SK-N-SH treated with all-trans-retinoic acid at 6 μM for 48 hours (cell line): ENCODE measurements at regions not wholly inside any gene's neighbourhood (a gene's known extent, or its start where the extent isn't known, plus 50 kb on each side); places are given as distances from the start of the nearest gene placed in this dataset.

ENCODE experiments used
- ATAC-seq: fragments of 200-7000 bp; cut with Tn5 transposase; 3 replicates; pipeline ENCODE4 v1.9.1; 2020; ENCODE audit warnings: mild to moderate bottlenecking, moderate library complexity
- ARNTL ChIP-seq: fragments of 450-650 bp; formaldehyde crosslinking; IDR thresholded peaks from 2 replicates; pipeline ENCODE4 v1.5.0; 2020; ENCODE audit warnings: low read depth, mild to moderate bottlenecking, moderate library complexity, borderline replicate concordance
- BACH2 ChIP-seq: fragments of 250-450 bp; sonication (Bioruptor Pico); IDR thresholded peaks from 2 replicates; pipeline ENCODE4 v1.9.0; 2021; ENCODE audit warnings: mild to moderate bottlenecking, borderline replicate concordance
- CSDC2 ChIP-seq: fragments of 250-450 bp; sonication (Bioruptor Pico); IDR thresholded peaks from 2 replicates; pipeline ENCODE4 v1.5.0; 2020; ENCODE audit warnings: mild to moderate bottlenecking, moderate library complexity
- ESRRG ChIP-seq: fragments of 250-450 bp; sonication (Bioruptor Pico); IDR thresholded peaks from 2 replicates; pipeline ENCODE4 v1.6.1; 2021; ENCODE audit warnings: mild to moderate bottlenecking
- GLIS3 ChIP-seq: fragments of 250-450 bp; sonication (Bioruptor Pico); IDR thresholded peaks from 2 replicates; pipeline ENCODE4 v1.5.0; 2020; ENCODE audit warnings: mild to moderate bottlenecking, moderate library complexity
- ISL1 ChIP-seq: fragments of 250-450 bp; sonication (Bioruptor Pico); IDR thresholded peaks from 2 replicates; pipeline ENCODE4 v2.1.2; 2022; ENCODE audit warnings: mild to moderate bottlenecking, moderate library complexity
- OSR1 ChIP-seq: fragments of 250-450 bp; sonication (Bioruptor Pico); IDR thresholded peaks from 2 replicates; pipeline ENCODE4 v1.8.0; 2022; ENCODE audit warnings: moderate library complexity, mild to moderate bottlenecking, inconsistent platforms
- RARB ChIP-seq: fragments of 250-450 bp; sonication (Bioruptor Pico); IDR thresholded peaks from 2 replicates; pipeline ENCODE4 v1.8.0; 2021; ENCODE audit warnings: mild to moderate bottlenecking, moderate library complexity
- SNAI2 ChIP-seq: fragments of 250-450 bp; sonication (Bioruptor Pico); IDR thresholded peaks from 2 replicates; pipeline ENCODE4 v1.5.0; 2020; ENCODE audit warnings: mild to moderate bottlenecking, moderate library complexity
- TCF4 ChIP-seq: fragments of 250-450 bp; sonication (Bioruptor Pico); IDR thresholded peaks from 2 replicates; pipeline ENCODE4 v1.8.0; 2021; ENCODE audit warnings: mild to moderate bottlenecking, moderate library complexity, borderline replicate concordance
- ZC3H10 ChIP-seq: fragments of 250-450 bp; sonication (Bioruptor Pico); IDR thresholded peaks from 2 replicates; pipeline ENCODE4 v1.5.1; 2021; ENCODE audit warnings: mild to moderate bottlenecking, moderate library complexity
- ZFP3 ChIP-seq: fragments of 250-450 bp; sonication (Bioruptor Pico); IDR thresholded peaks from 2 replicates; pipeline ENCODE4 v1.5.0; 2020; ENCODE audit warnings: mild to moderate bottlenecking, moderate library complexity
- ZFP30 ChIP-seq: fragments of 450-650 bp; formaldehyde crosslinking; IDR thresholded peaks from 2 replicates; pipeline ENCODE4 v1.5.0; 2022; ENCODE audit warnings: mild to moderate bottlenecking, moderate library complexity
- ZNF565 ChIP-seq: fragments of 450-650 bp; formaldehyde crosslinking; conservative IDR thresholded peaks from 2 replicates; pipeline ENCODE4 v1.5.0; 2020; ENCODE audit warnings: low read depth, mild to moderate bottlenecking, moderate library complexity
- ZNF70 ChIP-seq: fragments of 450-650 bp; formaldehyde crosslinking; IDR thresholded peaks from 2 replicates; pipeline ENCODE4 v1.5.0; 2020; ENCODE audit warnings: mild to moderate bottlenecking, moderate library complexity
- ZNF8 ChIP-seq: fragments of 450-650 bp; formaldehyde crosslinking; IDR thresholded peaks from 2 replicates; pipeline ENCODE4 v1.5.0; 2020; ENCODE audit warnings: mild to moderate bottlenecking, moderate library complexity
- TF ChIP-seq, protein P1 (sequence below): fragments of 250-450 bp; sonication (Bioruptor Pico); IDR thresholded peaks from 2 replicates; pipeline ENCODE4 v1.8.0; 2020; ENCODE audit warnings: mild to moderate bottlenecking, moderate library complexity, borderline replicate concordance
- TF ChIP-seq, protein P2 (sequence below): fragments of 250-450 bp; sonication (Bioruptor Pico); IDR thresholded peaks from 2 replicates; pipeline ENCODE4 v1.5.1; 2021; ENCODE audit warnings: mild to moderate bottlenecking, moderate library complexity
- TF ChIP-seq, protein P3 (sequence below): fragments of 250-450 bp; sonication (Bioruptor Pico); IDR thresholded peaks from 2 replicates; pipeline ENCODE4 v1.8.0; 2021; ENCODE audit warnings: low read depth, mild to moderate bottlenecking, moderate library complexity, borderline replicate concordance
- TF ChIP-seq, protein P4 (sequence below): fragments of 250-450 bp; sonication (Bioruptor Pico); IDR thresholded peaks from 2 replicates; pipeline ENCODE4 v1.5.1; 2020; ENCODE audit warnings: low read depth, mild to moderate bottlenecking, moderate library complexity
- TF ChIP-seq, protein P5 (sequence below): fragments of 250-450 bp; sonication (Bioruptor Pico); IDR thresholded peaks from 2 replicates; pipeline ENCODE4 v1.5.0; 2020; ENCODE audit warnings: mild to moderate bottlenecking, moderate library complexity

DNA sequence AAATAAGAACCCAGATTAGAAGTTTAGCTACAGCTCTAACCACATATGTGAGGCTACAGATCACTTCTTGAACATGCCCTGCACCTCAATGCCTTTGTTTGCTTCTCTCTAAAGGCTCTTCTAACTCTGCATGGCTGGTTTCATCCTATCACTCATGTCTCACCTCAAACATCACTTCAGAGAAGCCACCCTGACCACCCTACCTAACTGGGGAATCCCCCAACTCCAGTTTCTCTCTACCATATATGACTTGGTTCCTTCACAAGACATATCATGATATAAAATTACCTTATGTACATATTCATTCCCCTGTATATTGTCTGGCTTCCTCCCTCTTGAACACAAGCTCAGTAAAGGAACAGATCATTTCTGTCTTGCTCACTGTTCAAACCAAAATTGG lies 250.2 kb upstream of the GRIP1 start:
- TF ChIP-seq SNAI2 (CRISPR knock-in tag): no peak
- TF ChIP-seq ZFP3 (CRISPR knock-in tag): no peak
- no peak for TF ChIP-seq BACH2 (CRISPR knock-in tag)
- TF ChIP-seq, protein P1, sequence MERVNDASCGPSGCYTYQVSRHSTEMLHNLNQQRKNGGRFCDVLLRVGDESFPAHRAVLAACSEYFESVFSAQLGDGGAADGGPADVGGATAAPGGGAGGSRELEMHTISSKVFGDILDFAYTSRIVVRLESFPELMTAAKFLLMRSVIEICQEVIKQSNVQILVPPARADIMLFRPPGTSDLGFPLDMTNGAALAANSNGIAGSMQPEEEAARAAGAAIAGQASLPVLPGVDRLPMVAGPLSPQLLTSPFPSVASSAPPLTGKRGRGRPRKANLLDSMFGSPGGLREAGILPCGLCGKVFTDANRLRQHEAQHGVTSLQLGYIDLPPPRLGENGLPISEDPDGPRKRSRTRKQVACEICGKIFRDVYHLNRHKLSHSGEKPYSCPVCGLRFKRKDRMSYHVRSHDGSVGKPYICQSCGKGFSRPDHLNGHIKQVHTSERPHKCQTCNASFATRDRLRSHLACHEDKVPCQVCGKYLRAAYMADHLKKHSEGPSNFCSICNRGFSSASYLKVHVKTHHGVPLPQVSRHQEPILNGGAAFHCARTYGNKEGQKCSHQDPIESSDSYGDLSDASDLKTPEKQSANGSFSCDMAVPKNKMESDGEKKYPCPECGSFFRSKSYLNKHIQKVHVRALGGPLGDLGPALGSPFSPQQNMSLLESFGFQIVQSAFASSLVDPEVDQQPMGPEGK (CRISPR knock-in tag): no peak
- TF ChIP-seq OSR1 (CRISPR knock-in tag): no peak
- no peak for TF ChIP-seq RARB (CRISPR knock-in tag)
- no peak for TF ChIP-seq GLIS3 (CRISPR knock-in tag)
- no peak for TF ChIP-seq ZFP30 (CRISPR knock-in tag)
- no peak for TF ChIP-seq CSDC2 (CRISPR knock-in tag)
- no peak for TF ChIP-seq ZNF8 (CRISPR knock-in tag)
- TF ChIP-seq, protein P2, sequence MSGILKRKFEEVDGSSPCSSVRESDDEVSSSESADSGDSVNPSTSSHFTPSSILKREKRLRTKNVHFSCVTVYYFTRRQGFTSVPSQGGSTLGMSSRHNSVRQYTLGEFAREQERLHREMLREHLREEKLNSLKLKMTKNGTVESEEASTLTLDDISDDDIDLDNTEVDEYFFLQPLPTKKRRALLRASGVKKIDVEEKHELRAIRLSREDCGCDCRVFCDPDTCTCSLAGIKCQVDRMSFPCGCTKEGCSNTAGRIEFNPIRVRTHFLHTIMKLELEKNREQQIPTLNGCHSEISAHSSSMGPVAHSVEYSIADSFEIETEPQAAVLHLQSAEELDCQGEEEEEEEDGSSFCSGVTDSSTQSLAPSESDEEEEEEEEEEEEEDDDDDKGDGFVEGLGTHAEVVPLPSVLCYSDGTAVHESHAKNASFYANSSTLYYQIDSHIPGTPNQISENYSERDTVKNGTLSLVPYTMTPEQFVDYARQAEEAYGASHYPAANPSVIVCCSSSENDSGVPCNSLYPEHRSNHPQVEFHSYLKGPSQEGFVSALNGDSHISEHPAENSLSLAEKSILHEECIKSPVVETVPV: no peak
- no peak for TF ChIP-seq ARNTL (CRISPR knock-in tag)
- no peak for TF ChIP-seq ISL1 (CRISPR knock-in tag)
- no peak for TF ChIP-seq ZNF70 (CRISPR knock-in tag)
- TF ChIP-seq, protein P3, sequence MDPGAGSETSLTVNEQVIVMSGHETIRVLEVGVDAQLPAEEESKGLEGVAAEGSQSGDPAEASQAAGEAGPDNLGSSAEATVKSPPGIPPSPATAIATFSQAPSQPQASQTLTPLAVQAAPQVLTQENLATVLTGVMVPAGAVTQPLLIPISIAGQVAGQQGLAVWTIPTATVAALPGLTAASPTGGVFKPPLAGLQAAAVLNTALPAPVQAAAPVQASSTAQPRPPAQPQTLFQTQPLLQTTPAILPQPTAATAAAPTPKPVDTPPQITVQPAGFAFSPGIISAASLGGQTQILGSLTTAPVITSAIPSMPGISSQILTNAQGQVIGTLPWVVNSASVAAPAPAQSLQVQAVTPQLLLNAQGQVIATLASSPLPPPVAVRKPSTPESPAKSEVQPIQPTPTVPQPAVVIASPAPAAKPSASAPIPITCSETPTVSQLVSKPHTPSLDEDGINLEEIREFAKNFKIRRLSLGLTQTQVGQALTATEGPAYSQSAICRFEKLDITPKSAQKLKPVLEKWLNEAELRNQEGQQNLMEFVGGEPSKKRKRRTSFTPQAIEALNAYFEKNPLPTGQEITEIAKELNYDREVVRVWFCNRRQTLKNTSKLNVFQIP (CRISPR knock-in tag): no peak
- no peak for TF ChIP-seq ESRRG (CRISPR knock-in tag)
- TF ChIP-seq ZNF565 (CRISPR knock-in tag): no peak
- no peak for TF ChIP-seq TCF4 (CRISPR knock-in tag)
- TF ChIP-seq, protein P4, sequence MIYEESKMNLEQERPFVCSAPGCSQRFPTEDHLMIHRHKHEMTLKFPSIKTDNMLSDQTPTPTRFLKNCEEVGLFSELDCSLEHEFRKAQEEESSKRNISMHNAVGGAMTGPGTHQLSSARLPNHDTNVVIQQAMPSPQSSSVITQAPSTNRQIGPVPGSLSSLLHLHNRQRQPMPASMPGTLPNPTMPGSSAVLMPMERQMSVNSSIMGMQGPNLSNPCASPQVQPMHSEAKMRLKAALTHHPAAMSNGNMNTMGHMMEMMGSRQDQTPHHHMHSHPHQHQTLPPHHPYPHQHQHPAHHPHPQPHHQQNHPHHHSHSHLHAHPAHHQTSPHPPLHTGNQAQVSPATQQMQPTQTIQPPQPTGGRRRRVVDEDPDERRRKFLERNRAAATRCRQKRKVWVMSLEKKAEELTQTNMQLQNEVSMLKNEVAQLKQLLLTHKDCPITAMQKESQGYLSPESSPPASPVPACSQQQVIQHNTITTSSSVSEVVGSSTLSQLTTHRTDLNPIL (CRISPR knock-in tag): no peak
- TF ChIP-seq ZC3H10: no peak
- no peak for ATAC-seq

DNA sequence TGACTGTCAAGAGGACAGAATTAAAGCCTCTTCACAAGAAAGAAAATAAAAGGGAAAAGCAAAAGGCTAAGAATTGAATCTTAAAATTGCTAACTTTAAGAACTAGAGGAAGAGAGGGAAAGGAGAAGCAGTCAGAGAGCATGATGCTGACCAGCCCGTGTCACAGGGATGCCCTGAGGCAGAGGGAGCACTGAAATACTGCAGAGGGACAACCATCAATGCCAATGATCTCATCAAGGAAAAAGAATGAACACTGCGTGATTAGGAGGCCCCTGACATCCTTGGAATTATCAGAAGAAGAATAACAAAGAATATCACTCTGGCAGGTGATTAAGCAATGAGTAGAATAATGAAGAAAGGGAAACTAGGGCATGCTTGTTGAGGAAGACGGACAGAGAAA lies 252.2 kb upstream of the GRIP1 start:
- TF ChIP-seq, protein P2: no peak
- TF ChIP-seq ESRRG (CRISPR knock-in tag) (no peak), ZNF8 (CRISPR knock-in tag) (no peak), ZNF70 (CRISPR knock-in tag) (no peak), ZFP3 (CRISPR knock-in tag) (no peak), ZC3H10 (no peak), BACH2 (CRISPR knock-in tag) (no peak), OSR1 (CRISPR knock-in tag) (no peak), ARNTL (CRISPR knock-in tag) (no peak), CSDC2 (CRISPR knock-in tag) (no peak), GLIS3 (CRISPR knock-in tag) (no peak), RARB (CRISPR knock-in tag) (no peak), ISL1 (CRISPR knock-in tag) (no peak)
- TF ChIP-seq, protein P5, sequence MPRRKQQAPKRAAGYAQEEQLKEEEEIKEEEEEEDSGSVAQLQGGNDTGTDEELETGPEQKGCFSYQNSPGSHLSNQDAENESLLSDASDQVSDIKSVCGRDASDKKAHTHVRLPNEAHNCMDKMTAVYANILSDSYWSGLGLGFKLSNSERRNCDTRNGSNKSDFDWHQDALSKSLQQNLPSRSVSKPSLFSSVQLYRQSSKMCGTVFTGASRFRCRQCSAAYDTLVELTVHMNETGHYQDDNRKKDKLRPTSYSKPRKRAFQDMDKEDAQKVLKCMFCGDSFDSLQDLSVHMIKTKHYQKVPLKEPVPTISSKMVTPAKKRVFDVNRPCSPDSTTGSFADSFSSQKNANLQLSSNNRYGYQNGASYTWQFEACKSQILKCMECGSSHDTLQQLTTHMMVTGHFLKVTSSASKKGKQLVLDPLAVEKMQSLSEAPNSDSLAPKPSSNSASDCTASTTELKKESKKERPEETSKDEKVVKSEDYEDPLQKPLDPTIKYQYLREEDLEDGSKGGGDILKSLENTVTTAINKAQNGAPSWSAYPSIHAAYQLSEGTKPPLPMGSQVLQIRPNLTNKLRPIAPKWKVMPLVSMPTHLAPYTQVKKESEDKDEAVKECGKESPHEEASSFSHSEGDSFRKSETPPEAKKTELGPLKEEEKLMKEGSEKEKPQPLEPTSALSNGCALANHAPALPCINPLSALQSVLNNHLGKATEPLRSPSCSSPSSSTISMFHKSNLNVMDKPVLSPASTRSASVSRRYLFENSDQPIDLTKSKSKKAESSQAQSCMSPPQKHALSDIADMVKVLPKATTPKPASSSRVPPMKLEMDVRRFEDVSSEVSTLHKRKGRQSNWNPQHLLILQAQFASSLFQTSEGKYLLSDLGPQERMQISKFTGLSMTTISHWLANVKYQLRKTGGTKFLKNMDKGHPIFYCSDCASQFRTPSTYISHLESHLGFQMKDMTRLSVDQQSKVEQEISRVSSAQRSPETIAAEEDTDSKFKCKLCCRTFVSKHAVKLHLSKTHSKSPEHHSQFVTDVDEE (CRISPR knock-in tag): no peak
- TF ChIP-seq, all 23 proteins: peak for 0
- no peak for ATAC-seq
